Keratinocyte (primary cell): ENCODE measurements at regions not wholly inside any gene's neighbourhood (a gene's known extent, or its start where the extent isn't known, plus 50 kb on each side); places are given as distances from the start of the nearest gene placed in this dataset.

Experiments
- DNase-seq: peaks from one replicate; pipeline ENCODE4 v3.0.0-alpha.2; 2011; ENCODE audit warnings: low read depth, missing footprints, low spot score
- FAIRE-seq: peaks from 2 replicates; lab custom pipeline; 2011; peaks lifted over from hg19 to GRCh38; lab: Jason Lieb, UNC
- H2AFZ ChIP-seq: 2 replicates; pipeline ENCODE4 v1.6.0; 2012; ENCODE audit warnings: low read length, control low read depth, inconsistent platforms; ENCODE audit not compliant: control insufficient read depth
- H3K27ac ChIP-seq: 2 replicates; pipeline ENCODE4 v1.5.1; 2011; ENCODE audit warnings: low read length; ENCODE audit not compliant: control insufficient read depth, insufficient read depth
- H3K27me3 ChIP-seq: 3 replicates; pipeline ENCODE4 v1.6.0; 2011; ENCODE audit warnings: low read length; ENCODE audit not compliant: control insufficient read depth, insufficient read depth; ENCODE audit errors: extremely low read depth
- H3K36me3 ChIP-seq, 2 experiments: 2 replicates in 1 of 2; 3 replicates in 1 of 2; pipeline ENCODE4 v1.5.1; 2011; ENCODE audit warnings: low read length in 2 of 2, mild to moderate bottlenecking in 1 of 2; ENCODE audit not compliant: control insufficient read depth in 2 of 2, insufficient read depth in 2 of 2; ENCODE audit errors: extremely low read depth in 1 of 2
- H3K4me1 ChIP-seq: 3 replicates; pipeline ENCODE4 v1.5.1; 2011; ENCODE audit warnings: low read length; ENCODE audit not compliant: control insufficient read depth, insufficient read depth; ENCODE audit errors: extremely low read depth
- H3K4me2 ChIP-seq: 3 replicates; pipeline ENCODE4 v1.6.0; 2011; ENCODE audit warnings: low read depth, low read length; ENCODE audit not compliant: control insufficient read depth, insufficient read depth; ENCODE audit errors: extremely low read depth
- H3K4me3 ChIP-seq, 3 experiments: fragments of 200-600 bp in 1 of 3; sonication (generic) in 1 of 3; 2 replicates in 2 of 3; 3 replicates in 1 of 3; pipeline ENCODE4 v1.5.1; 2011 to 2016; ENCODE audit warnings: low read length in 3 of 3, mild to moderate bottlenecking in 3 of 3, control low read depth in 2 of 3, inconsistent platforms in 1 of 3, low read depth in 1 of 3, mixed read lengths in 1 of 3, mixed run types in 1 of 3, moderate library complexity in 1 of 3; ENCODE audit not compliant: control insufficient read depth in 2 of 3, insufficient read depth in 2 of 3; ENCODE audit errors: extremely low read depth in 1 of 3
- H3K79me2 ChIP-seq: 2 replicates; pipeline ENCODE4 v1.6.0; 2012; ENCODE audit warnings: low read length; ENCODE audit not compliant: control insufficient read depth, insufficient read depth
- H3K9ac ChIP-seq: 3 replicates; pipeline ENCODE4 v1.6.0; 2011; ENCODE audit warnings: low read length; ENCODE audit not compliant: control insufficient read depth, insufficient read depth; ENCODE audit errors: extremely low read depth
- H3K9me1 ChIP-seq: 3 replicates; pipeline ENCODE4 v1.6.0; 2011; ENCODE audit warnings: low read length; ENCODE audit not compliant: control insufficient read depth, insufficient read depth; ENCODE audit errors: extremely low read depth
- H3K9me3 ChIP-seq: 2 replicates; pipeline ENCODE4 v1.5.1; 2012; ENCODE audit warnings: low read depth, low read length; ENCODE audit not compliant: control insufficient read depth
- H4K20me1 ChIP-seq: 3 replicates; pipeline ENCODE4 v1.6.0; 2011; ENCODE audit warnings: low read length; ENCODE audit not compliant: control insufficient read depth, insufficient read depth; ENCODE audit errors: extremely low read depth
- CTCF ChIP-seq, 3 experiments: IDR thresholded peaks in 1 of 3; conservative IDR thresholded peaks in 1 of 3; optimal IDR thresholded peaks in 1 of 3; 2 replicates in 2 of 3; 3 replicates in 1 of 3; pipeline versions ENCODE3 to v1.5.1; 2011; ENCODE audit warnings: low read length in 3 of 3, mild to moderate bottlenecking in 3 of 3, moderate library complexity in 2 of 3, control low read depth in 1 of 3, inconsistent platforms in 1 of 3; ENCODE audit not compliant: insufficient read depth in 2 of 3; ENCODE audit errors: extremely low read depth in 1 of 3
- EZH2 ChIP-seq: IDR thresholded peaks from one replicate; pipeline ENCODE4 v1.6.1; 2012; ENCODE audit warnings: inconsistent platforms, mild to moderate bottlenecking, low read length, moderate library complexity
- dilution Hi-C: fragments of 300-500 bp; cut with MboI; formaldehyde crosslinking; loops from one replicate; pipeline ENCODE4 v1.7.0; 2020; ENCODE audit warnings: low sequenced_read_pairs; ENCODE audit not compliant: extremely low pct_ligation_motif_present

- FAIRE-seq, result no peak
- TF ChIP-seq CTCF (optimal IDR thresholded peaks at IDR 0.05 in 1 of 3, IDR thresholded peaks at IDR 0.05 in 1 of 3, conservative IDR thresholded peaks at IDR 0.05 in 1 of 3; ENCODE audit: extremely low read depth in 1 of 3, insufficient read depth in 2 of 3, low read length in 3 of 3) (no peak), EZH2 (no peak)
- H3K79me2 ChIP-seq, result no peaks in the 10 kb centered on the region
- H3K9me3 ChIP-seq, result no peaks in the 10 kb centered on the region
- H3K9me1 ChIP-seq, result no peaks in the 10 kb centered on the region
- H3K36me3 ChIP-seq, result no peaks in the 10 kb centered on the region
- no peak overlapping the region for H3K4me2 ChIP-seq
- no peaks in the 10 kb centered on the region for H3K4me1 ChIP-seq
- no peak overlapping the region for H3K27ac ChIP-seq
- dilution Hi-C loops, result loop anchor here (25.0 kb wide), 2 partner anchors 92 to 292 kb away; no protein-coding TSS in a partner anchor
- H2AFZ ChIP-seq, result no peak overlapping the region
- H3K4me3 ChIP-seq, result no peak overlapping the region
- no peaks in the 10 kb centered on the region for H4K20me1 ChIP-seq
- DNase-seq, result no peak
- H3K27me3 ChIP-seq, result no peaks in the 10 kb centered on the region
- no peak overlapping the region for H3K9ac ChIP-seq
Measured at GRCh38 chr11:27194976-27195375, 154.4 kb downstream of the BBOX1 start.

GRCh38 chr11:27193434-27194225 is 153.0 kb downstream of the BBOX1 start:
- Histone ChIP-seq H3K9me1 (no peaks in the 10 kb centered on the region), H3K9ac (no peak overlapping the region), H3K4me1 (no peaks in the 10 kb centered on the region), H3K4me2 (no peak overlapping the region), H3K4me3 (no peak overlapping the region), H4K20me1 (no peaks in the 10 kb centered on the region), H3K27me3 (no peaks in the 10 kb centered on the region), H2AFZ (no peak overlapping the region), H3K79me2 (no peaks in the 10 kb centered on the region), H3K36me3 (no peaks in the 10 kb centered on the region), H3K27ac (no peak overlapping the region), H3K9me3 (no peaks in the 10 kb centered on the region)
- dilution Hi-C loops, result loop anchor here (25.0 kb wide), 2 partner anchors 94 to 294 kb away; no protein-coding TSS in a partner anchor
- TF ChIP-seq CTCF (optimal IDR thresholded peaks at IDR 0.05 in 1 of 3, IDR thresholded peaks at IDR 0.05 in 1 of 3, conservative IDR thresholded peaks at IDR 0.05 in 1 of 3; ENCODE audit: extremely low read depth in 1 of 3, insufficient read depth in 2 of 3, low read length in 3 of 3) (no peak), EZH2 (no peak)
- no peak for DNase-seq
- no peak for FAIRE-seq
